H1 (cell line): ENCODE measurements at regions not wholly inside any gene's neighbourhood (a gene's known extent, or its start where the extent isn't known, plus 50 kb on each side); places are given as distances from the start of the nearest gene placed in this dataset.

Experiments used
- BCL11A ChIP-seq, 2 experiments: IDR thresholded peaks; one replicate each; pipeline ENCODE4 v1.6.1; 2011; ENCODE audit warnings: low read depth in 2 of 2, low read length in 2 of 2, mild to moderate bottlenecking in 2 of 2
- CBX5 ChIP-seq: fragments of 300-800, 300-1000 bp; sonication (generic); IDR thresholded peaks from 2 replicates; pipeline ENCODE4 v1.7.1; 2016; ENCODE audit warnings: antibody characterized with exemption, low read length, low read depth
- GTF2F1 ChIP-seq: IDR thresholded peaks from 2 replicates; pipeline ENCODE4 v1.6.1; 2012; ENCODE audit warnings: low read depth, low read length, improper control_type of control experiment, borderline replicate concordance
- SAP30 ChIP-seq: fragments of 300-600 bp; sonication (generic); IDR thresholded peaks from 2 replicates; pipeline ENCODE4 v1.7.1; 2012; ENCODE audit warnings: low read length, moderate library complexity, mild to moderate bottlenecking, inconsistent platforms; ENCODE audit not compliant: insufficient read depth, insufficient replicate concordance
- SIN3A ChIP-seq, 2 experiments: IDR thresholded peaks in 1 of 2; conservative IDR thresholded peaks in 1 of 2; 2 replicates each; pipeline ENCODE4 v1.6.1; 2011 to 2012; ENCODE audit warnings: low read length in 2 of 2, improper control_type of control experiment in 1 of 2, low read depth in 1 of 2, mild to moderate bottlenecking in 1 of 2
- TF ChIP-seq, protein P1 (sequence below), 3 experiments: IDR thresholded peaks; 1 replicate in 2 of 3; 2 replicates in 1 of 3; pipeline versions ENCODE4 v1.5.1 to v1.6.1; 2011; ENCODE audit warnings: low read length in 3 of 3, mild to moderate bottlenecking in 3 of 3, inconsistent platforms in 2 of 3, low read depth in 1 of 3, moderate library complexity in 1 of 3; ENCODE audit not compliant: insufficient read depth in 1 of 3; ENCODE audit errors: control extremely low read depth in 1 of 3
- TF ChIP-seq, protein P2 (sequence below): fragments of 300-600 bp; sonication (generic); IDR thresholded peaks from 2 replicates; pipeline ENCODE4 v1.7.1; 2012; ENCODE audit warnings: low read length, moderate library complexity, mild to moderate bottlenecking, inconsistent platforms; ENCODE audit not compliant: insufficient replicate concordance

DNA sequence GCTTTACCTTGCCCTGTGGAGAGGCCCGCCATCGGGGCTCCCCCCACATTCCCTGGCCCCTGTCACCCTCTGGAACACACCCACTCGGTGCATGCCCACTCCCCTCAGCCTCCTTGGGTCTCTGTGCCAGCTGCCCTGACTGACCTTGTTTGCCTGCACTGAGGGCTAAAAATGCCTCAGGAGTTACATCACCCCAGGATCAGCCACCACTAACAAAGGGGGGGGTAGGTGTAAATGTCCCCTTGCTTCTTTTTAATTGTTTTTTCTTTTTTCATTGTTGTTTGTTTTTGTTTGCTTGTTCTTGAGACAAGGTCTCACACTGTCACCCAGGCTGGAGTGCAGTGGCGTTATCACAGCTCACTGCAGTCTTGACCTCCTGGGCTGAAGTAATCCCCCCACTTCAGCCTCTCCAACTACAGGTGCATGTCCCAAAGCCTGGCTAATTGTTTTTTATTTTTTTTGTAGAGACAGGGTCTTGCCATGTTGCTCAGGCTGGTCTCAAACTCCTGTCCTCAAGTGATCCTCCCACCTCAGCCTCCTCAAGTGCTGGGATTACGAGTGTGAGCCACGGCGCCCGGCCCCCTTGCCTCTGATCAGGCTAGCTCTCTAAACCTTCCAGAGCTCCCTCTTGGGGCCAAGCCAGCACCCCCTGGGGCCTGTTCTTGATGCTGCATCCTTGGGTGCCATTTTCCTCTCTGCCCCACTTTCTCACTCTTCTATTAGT lies 297.1 kb downstream of the UQCRFS1 start (continued):
- TF ChIP-seq, protein P1, sequence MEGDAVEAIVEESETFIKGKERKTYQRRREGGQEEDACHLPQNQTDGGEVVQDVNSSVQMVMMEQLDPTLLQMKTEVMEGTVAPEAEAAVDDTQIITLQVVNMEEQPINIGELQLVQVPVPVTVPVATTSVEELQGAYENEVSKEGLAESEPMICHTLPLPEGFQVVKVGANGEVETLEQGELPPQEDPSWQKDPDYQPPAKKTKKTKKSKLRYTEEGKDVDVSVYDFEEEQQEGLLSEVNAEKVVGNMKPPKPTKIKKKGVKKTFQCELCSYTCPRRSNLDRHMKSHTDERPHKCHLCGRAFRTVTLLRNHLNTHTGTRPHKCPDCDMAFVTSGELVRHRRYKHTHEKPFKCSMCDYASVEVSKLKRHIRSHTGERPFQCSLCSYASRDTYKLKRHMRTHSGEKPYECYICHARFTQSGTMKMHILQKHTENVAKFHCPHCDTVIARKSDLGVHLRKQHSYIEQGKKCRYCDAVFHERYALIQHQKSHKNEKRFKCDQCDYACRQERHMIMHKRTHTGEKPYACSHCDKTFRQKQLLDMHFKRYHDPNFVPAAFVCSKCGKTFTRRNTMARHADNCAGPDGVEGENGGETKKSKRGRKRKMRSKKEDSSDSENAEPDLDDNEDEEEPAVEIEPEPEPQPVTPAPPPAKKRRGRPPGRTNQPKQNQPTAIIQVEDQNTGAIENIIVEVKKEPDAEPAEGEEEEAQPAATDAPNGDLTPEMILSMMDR (IDR thresholded peaks at IDR 0.05; ENCODE audit: control extremely low read depth in 1 of 3, insufficient read depth in 1 of 3, low read depth in 1 of 3, low read length in 3 of 3) = no peak; a peak in 1 of 4 replicates
- no peak for TF ChIP-seq CBX5
- TF ChIP-seq, protein P2, sequence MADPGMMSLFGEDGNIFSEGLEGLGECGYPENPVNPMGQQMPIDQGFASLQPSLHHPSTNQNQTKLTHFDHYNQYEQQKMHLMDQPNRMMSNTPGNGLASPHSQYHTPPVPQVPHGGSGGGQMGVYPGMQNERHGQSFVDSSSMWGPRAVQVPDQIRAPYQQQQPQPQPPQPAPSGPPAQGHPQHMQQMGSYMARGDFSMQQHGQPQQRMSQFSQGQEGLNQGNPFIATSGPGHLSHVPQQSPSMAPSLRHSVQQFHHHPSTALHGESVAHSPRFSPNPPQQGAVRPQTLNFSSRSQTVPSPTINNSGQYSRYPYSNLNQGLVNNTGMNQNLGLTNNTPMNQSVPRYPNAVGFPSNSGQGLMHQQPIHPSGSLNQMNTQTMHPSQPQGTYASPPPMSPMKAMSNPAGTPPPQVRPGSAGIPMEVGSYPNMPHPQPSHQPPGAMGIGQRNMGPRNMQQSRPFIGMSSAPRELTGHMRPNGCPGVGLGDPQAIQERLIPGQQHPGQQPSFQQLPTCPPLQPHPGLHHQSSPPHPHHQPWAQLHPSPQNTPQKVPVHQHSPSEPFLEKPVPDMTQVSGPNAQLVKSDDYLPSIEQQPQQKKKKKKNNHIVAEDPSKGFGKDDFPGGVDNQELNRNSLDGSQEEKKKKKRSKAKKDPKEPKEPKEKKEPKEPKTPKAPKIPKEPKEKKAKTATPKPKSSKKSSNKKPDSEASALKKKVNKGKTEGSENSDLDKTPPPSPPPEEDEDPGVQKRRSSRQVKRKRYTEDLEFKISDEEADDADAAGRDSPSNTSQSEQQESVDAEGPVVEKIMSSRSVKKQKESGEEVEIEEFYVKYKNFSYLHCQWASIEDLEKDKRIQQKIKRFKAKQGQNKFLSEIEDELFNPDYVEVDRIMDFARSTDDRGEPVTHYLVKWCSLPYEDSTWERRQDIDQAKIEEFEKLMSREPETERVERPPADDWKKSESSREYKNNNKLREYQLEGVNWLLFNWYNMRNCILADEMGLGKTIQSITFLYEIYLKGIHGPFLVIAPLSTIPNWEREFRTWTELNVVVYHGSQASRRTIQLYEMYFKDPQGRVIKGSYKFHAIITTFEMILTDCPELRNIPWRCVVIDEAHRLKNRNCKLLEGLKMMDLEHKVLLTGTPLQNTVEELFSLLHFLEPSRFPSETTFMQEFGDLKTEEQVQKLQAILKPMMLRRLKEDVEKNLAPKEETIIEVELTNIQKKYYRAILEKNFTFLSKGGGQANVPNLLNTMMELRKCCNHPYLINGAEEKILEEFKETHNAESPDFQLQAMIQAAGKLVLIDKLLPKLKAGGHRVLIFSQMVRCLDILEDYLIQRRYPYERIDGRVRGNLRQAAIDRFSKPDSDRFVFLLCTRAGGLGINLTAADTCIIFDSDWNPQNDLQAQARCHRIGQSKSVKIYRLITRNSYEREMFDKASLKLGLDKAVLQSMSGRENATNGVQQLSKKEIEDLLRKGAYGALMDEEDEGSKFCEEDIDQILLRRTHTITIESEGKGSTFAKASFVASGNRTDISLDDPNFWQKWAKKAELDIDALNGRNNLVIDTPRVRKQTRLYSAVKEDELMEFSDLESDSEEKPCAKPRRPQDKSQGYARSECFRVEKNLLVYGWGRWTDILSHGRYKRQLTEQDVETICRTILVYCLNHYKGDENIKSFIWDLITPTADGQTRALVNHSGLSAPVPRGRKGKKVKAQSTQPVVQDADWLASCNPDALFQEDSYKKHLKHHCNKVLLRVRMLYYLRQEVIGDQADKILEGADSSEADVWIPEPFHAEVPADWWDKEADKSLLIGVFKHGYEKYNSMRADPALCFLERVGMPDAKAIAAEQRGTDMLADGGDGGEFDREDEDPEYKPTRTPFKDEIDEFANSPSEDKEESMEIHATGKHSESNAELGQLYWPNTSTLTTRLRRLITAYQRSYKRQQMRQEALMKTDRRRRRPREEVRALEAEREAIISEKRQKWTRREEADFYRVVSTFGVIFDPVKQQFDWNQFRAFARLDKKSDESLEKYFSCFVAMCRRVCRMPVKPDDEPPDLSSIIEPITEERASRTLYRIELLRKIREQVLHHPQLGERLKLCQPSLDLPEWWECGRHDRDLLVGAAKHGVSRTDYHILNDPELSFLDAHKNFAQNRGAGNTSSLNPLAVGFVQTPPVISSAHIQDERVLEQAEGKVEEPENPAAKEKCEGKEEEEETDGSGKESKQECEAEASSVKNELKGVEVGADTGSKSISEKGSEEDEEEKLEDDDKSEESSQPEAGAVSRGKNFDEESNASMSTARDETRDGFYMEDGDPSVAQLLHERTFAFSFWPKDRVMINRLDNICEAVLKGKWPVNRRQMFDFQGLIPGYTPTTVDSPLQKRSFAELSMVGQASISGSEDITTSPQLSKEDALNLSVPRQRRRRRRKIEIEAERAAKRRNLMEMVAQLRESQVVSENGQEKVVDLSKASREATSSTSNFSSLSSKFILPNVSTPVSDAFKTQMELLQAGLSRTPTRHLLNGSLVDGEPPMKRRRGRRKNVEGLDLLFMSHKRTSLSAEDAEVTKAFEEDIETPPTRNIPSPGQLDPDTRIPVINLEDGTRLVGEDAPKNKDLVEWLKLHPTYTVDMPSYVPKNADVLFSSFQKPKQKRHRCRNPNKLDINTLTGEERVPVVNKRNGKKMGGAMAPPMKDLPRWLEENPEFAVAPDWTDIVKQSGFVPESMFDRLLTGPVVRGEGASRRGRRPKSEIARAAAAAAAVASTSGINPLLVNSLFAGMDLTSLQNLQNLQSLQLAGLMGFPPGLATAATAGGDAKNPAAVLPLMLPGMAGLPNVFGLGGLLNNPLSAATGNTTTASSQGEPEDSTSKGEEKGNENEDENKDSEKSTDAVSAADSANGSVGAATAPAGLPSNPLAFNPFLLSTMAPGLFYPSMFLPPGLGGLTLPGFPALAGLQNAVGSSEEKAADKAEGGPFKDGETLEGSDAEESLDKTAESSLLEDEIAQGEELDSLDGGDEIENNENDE = no peak
- no peak for TF ChIP-seq SAP30
- TF ChIP-seq GTF2F1 = no peak
- no peak for TF ChIP-seq SIN3A (conservative IDR thresholded peaks at IDR 0.05 in 1 of 2, IDR thresholded peaks at IDR 0.05 in 1 of 2; ENCODE audit: low read depth in 1 of 2, low read length in 2 of 2)
- no peak for TF ChIP-seq BCL11A (IDR thresholded peaks at IDR 0.05; ENCODE audit: low read depth in 2 of 2, low read length in 2 of 2)
